CD4-positive, alpha-beta memory T cell (primary cell): ENCODE measurements at regions not wholly inside any gene's neighbourhood (a gene's known extent, or its start where the extent isn't known, plus 50 kb on each side); places are given as distances from the start of the nearest gene placed in this dataset.

Experiments used
- CTCF ChIA-PET: fragments of 350-600 bp; sonication (Branson Sonifier 250); formaldehyde crosslinking; loops from one replicate; lab custom pipeline; 2021; ENCODE audit warnings: inconsistent platforms; ENCODE audit not compliant: partially characterized antibody; lab: Charles Lee
- POLR2A ChIA-PET: fragments of 350-600 bp; sonication (Branson Sonifier 250); formaldehyde crosslinking; loops from one replicate; lab custom pipeline; 2021; ENCODE audit not compliant: partially characterized antibody; lab: Charles Lee
- DNase-seq, 5 donors: peaks; one replicate each; pipeline versions ENCODE4 v3.0.0 to v3.0.0-alpha.2; 2020 to 2022; ENCODE audit warnings: mixed read lengths in 1 of 5
- H3K27ac ChIP-seq: one replicate; pipeline ENCODE4 v1.7.0; 2013; ENCODE audit warnings: low read depth, low read length
- H3K27me3 ChIP-seq: 2 replicates; pipeline ENCODE4 v1.7.0; 2013; ENCODE audit warnings: mild to moderate bottlenecking, low read length, moderate library complexity; ENCODE audit not compliant: insufficient read depth
- H3K36me3 ChIP-seq: 2 replicates; pipeline ENCODE4 v1.7.0; 2013; ENCODE audit warnings: mild to moderate bottlenecking, low read length, moderate library complexity; ENCODE audit not compliant: insufficient read depth
- H3K4me1 ChIP-seq: 2 replicates; pipeline ENCODE4 v1.7.0; 2013; ENCODE audit warnings: mild to moderate bottlenecking, low read length, moderate library complexity; ENCODE audit not compliant: insufficient read depth
- H3K4me3 ChIP-seq, 2 donors: one replicate each; pipeline ENCODE4 v1.7.0; 2013; ENCODE audit warnings: low read length in 2 of 2, mild to moderate bottlenecking in 1 of 2
- H3K9me3 ChIP-seq, 2 donors: one replicate each; pipeline ENCODE4 v1.7.0; 2013; ENCODE audit warnings: low read length in 2 of 2, control low read depth in 1 of 2; ENCODE audit not compliant: control insufficient read depth in 1 of 2
- H3K27ac Mint-ChIP-seq, 7 donors: one replicate each; pipeline ENCODE4 v1.8.0; 2020 to 2021; ENCODE audit warnings: mixed read lengths in 7 of 7, mild to moderate bottlenecking in 6 of 7, inconsistent platforms in 3 of 7, moderate library complexity in 3 of 7
- H3K27me3 Mint-ChIP-seq, 2 donors: one replicate each; pipeline ENCODE4 v1.8.0; 2020 to 2021; ENCODE audit warnings: mixed read lengths in 2 of 2
- H3K36me3 Mint-ChIP-seq, 2 donors: one replicate each; pipeline ENCODE4 v1.8.0; 2020 to 2021; ENCODE audit warnings: mixed read lengths in 2 of 2, inconsistent platforms in 1 of 2, mild to moderate bottlenecking in 1 of 2
- H3K4me1 Mint-ChIP-seq, 4 donors: one replicate each; pipeline ENCODE4 v1.8.0; 2020 to 2021; ENCODE audit warnings: mixed read lengths in 4 of 4, mild to moderate bottlenecking in 1 of 4
- H3K4me3 Mint-ChIP-seq, 8 donors: one replicate each; pipeline ENCODE4 v1.8.0; 2020 to 2021; ENCODE audit warnings: mixed read lengths in 8 of 8, mild to moderate bottlenecking in 7 of 8, moderate library complexity in 6 of 8, inconsistent platforms in 3 of 8
- H3K9me3 Mint-ChIP-seq, 8 donors: one replicate each; pipeline ENCODE4 v1.8.0; 2020 to 2021; ENCODE audit warnings: mixed read lengths in 8 of 8, mild to moderate bottlenecking in 5 of 8, inconsistent platforms in 3 of 8, moderate library complexity in 1 of 8
- intact Hi-C: fragments of 100-400 bp; cut with micrococcal nuclease; formaldehyde crosslinking; loops from one replicate; pipeline ENCODE4 v1.15.1; 2023

GRCh38 chr13:87003265-87003664, 667.9 kb upstream of the SLITRK5 start:
- no peaks in the 10 kb centered on the region for H3K4me1 ChIP-seq
- no peak overlapping the region for H3K4me3 ChIP-seq
- ChIA-PET CTCF (no interaction called here), POLR2A (no interaction called here)
- H3K36me3 ChIP-seq = no peaks in the 10 kb centered on the region
- DNase-seq = no peak
- H3K9me3 ChIP-seq = no peaks in the 10 kb centered on the region
- H3K4me3 Mint-ChIP-seq = no peak overlapping the region
- H3K27ac ChIP-seq = no peak overlapping the region
- H3K27ac Mint-ChIP-seq = no peak overlapping the region
- no peaks in the 10 kb centered on the region for H3K27me3 Mint-ChIP-seq
- intact Hi-C loops = no loop called here
- no peaks in the 10 kb centered on the region for H3K4me1 Mint-ChIP-seq
- peaks cover 0 to 19% (median 7%) of the 10 kb centered on the region in 8 donors for H3K9me3 Mint-ChIP-seq
- H3K36me3 Mint-ChIP-seq = no peaks in the 10 kb centered on the region
- no peaks in the 10 kb centered on the region for H3K27me3 ChIP-seq

GRCh38 chr13:87005511-87005910, 665.7 kb upstream of the SLITRK5 start:
- no peaks in the 10 kb centered on the region for H3K27me3 Mint-ChIP-seq
- no peaks in the 10 kb centered on the region for H3K36me3 Mint-ChIP-seq
- ChIA-PET POLR2A (no interaction called here), CTCF (no interaction called here)
- Histone ChIP-seq H3K4me1 (no peaks in the 10 kb centered on the region), H3K27me3 (no peaks in the 10 kb centered on the region), H3K27ac (no peak overlapping the region), H3K9me3 (no peaks in the 10 kb centered on the region), H3K4me3 (no peak overlapping the region), H3K36me3 (no peaks in the 10 kb centered on the region)
- intact Hi-C loops = no loop called here
- no peak for DNase-seq
- no peak overlapping the region for H3K4me3 Mint-ChIP-seq
- peaks cover 0 to 23% (median 6%) of the 10 kb centered on the region in 8 donors for H3K9me3 Mint-ChIP-seq
- no peak overlapping the region for H3K27ac Mint-ChIP-seq
- no peaks in the 10 kb centered on the region for H3K4me1 Mint-ChIP-seq

GRCh38 chr13:87035526-87035925, 635.6 kb upstream of the SLITRK5 start:
- peaks cover 0 to 10% of the 10 kb centered on the region in 2 donors for H3K9me3 ChIP-seq
- Mint-ChIP-seq H3K4me3 (no peak overlapping the region), H3K4me1 (no peaks in the 10 kb centered on the region), H3K27me3 (no peaks in the 10 kb centered on the region), H3K36me3 (no peaks in the 10 kb centered on the region), H3K9me3 (peaks cover 0 to 12% (median 7%) of the 10 kb centered on the region in 8 donors), H3K27ac (no peak overlapping the region)
- H3K4me3 ChIP-seq = no peak overlapping the region
- ChIA-PET POLR2A (no interaction called here), CTCF (no interaction called here)
- no peaks in the 10 kb centered on the region for H3K36me3 ChIP-seq
- DNase-seq = no peak
- no peaks in the 10 kb centered on the region for H3K27me3 ChIP-seq
- H3K4me1 ChIP-seq = no peaks in the 10 kb centered on the region
- no peak overlapping the region for H3K27ac ChIP-seq
- intact Hi-C loops = no loop called here

GRCh38 chr13:87042946-87043345, 628.2 kb upstream of the SLITRK5 start:
- peaks cover 0 to 21% (median 13%) of the 10 kb centered on the region in 8 donors for H3K9me3 Mint-ChIP-seq
- no peaks in the 10 kb centered on the region for H3K4me1 Mint-ChIP-seq
- Histone ChIP-seq H3K4me3 (no peak overlapping the region), H3K36me3 (no peaks in the 10 kb centered on the region), H3K27ac (no peak overlapping the region), H3K9me3 (peaks cover 0 to 6% of the 10 kb centered on the region in 2 donors), H3K4me1 (no peaks in the 10 kb centered on the region), H3K27me3 (no peaks in the 10 kb centered on the region)
- H3K27ac Mint-ChIP-seq = no peak overlapping the region
- no peak overlapping the region for H3K4me3 Mint-ChIP-seq
- ChIA-PET CTCF (no interaction called here), POLR2A (no interaction called here)
- peaks cover 0 to 1% of the 10 kb centered on the region in 2 donors for H3K36me3 Mint-ChIP-seq
- H3K27me3 Mint-ChIP-seq = no peaks in the 10 kb centered on the region
- intact Hi-C loops = no loop called here
- no peak for DNase-seq

- no peaks in the 10 kb centered on the region for H3K36me3 ChIP-seq
- POLR2A ChIA-PET = no interaction called here
- H3K27me3 Mint-ChIP-seq = no peaks in the 10 kb centered on the region
- no peak overlapping the region for H3K27ac Mint-ChIP-seq
- no peaks in the 10 kb centered on the region for H3K36me3 Mint-ChIP-seq
- no peaks in the 10 kb centered on the region for H3K27me3 ChIP-seq
- no peaks in the 10 kb centered on the region for H3K4me1 Mint-ChIP-seq
- DNase-seq = no peak
- peaks cover 2 to 13% (median 7%) of the 10 kb centered on the region in 8 donors for H3K9me3 Mint-ChIP-seq
- no peaks in the 10 kb centered on the region for H3K9me3 ChIP-seq
- no peaks in the 10 kb centered on the region for H3K4me1 ChIP-seq
- no peak overlapping the region for H3K4me3 Mint-ChIP-seq
- no peak overlapping the region for H3K4me3 ChIP-seq
- no peak overlapping the region for H3K27ac ChIP-seq
- intact Hi-C loops = no loop called here
- CTCF ChIA-PET = no interaction called here
Measured at GRCh38 chr13:87052731-87053130, 618.4 kb upstream of the SLITRK5 start.

GRCh38 chr13:87057807-87058520, 613.2 kb upstream of the SLITRK5 start:
- H3K9me3 ChIP-seq = peaks cover 0 to 4% of the 10 kb centered on the region in 2 donors
- H3K27ac ChIP-seq = no peak overlapping the region
- no peak overlapping the region for H3K4me3 ChIP-seq
- H3K4me1 ChIP-seq = no peaks in the 10 kb centered on the region
- ChIA-PET POLR2A (no interaction called here), CTCF (no interaction called here)
- no peak for DNase-seq
- no peaks in the 10 kb centered on the region for H3K36me3 ChIP-seq
- Mint-ChIP-seq H3K27ac (no peak overlapping the region), H3K27me3 (no peaks in the 10 kb centered on the region), H3K9me3 (peaks cover 0 to 14% (median 8%) of the 10 kb centered on the region in 8 donors), H3K36me3 (no peaks in the 10 kb centered on the region), H3K4me3 (no peak overlapping the region), H3K4me1 (no peaks in the 10 kb centered on the region)
- no peaks in the 10 kb centered on the region for H3K27me3 ChIP-seq
- intact Hi-C loops = no loop called here

GRCh38 chr13:87058786-87059329, 612.3 kb upstream of the SLITRK5 start:
- peaks cover 0 to 4% of the 10 kb centered on the region in 2 donors for H3K9me3 ChIP-seq
- H3K36me3 Mint-ChIP-seq = no peaks in the 10 kb centered on the region
- no peak overlapping the region for H3K27ac Mint-ChIP-seq
- no peaks in the 10 kb centered on the region for H3K36me3 ChIP-seq
- DNase-seq = no peak
- no peak overlapping the region for H3K27ac ChIP-seq
- CTCF ChIA-PET = no interaction called here
- H3K4me1 ChIP-seq = no peaks in the 10 kb centered on the region
- H3K9me3 Mint-ChIP-seq = peaks cover 0 to 11% (median 4%) of the 10 kb centered on the region in 8 donors
- no peak overlapping the region for H3K4me3 Mint-ChIP-seq
- POLR2A ChIA-PET = no interaction called here
- H3K27me3 ChIP-seq = no peaks in the 10 kb centered on the region
- intact Hi-C loops = no loop called here
- no peak overlapping the region for H3K4me3 ChIP-seq
- no peaks in the 10 kb centered on the region for H3K27me3 Mint-ChIP-seq
- H3K4me1 Mint-ChIP-seq = no peaks in the 10 kb centered on the region
